ENCODE measurements at regions not wholly inside any gene's neighbourhood (a gene's known extent, or its start where the extent isn't known, plus 50 kb on each side); places are given as distances from the start of the nearest gene placed in this dataset.

DNA sequence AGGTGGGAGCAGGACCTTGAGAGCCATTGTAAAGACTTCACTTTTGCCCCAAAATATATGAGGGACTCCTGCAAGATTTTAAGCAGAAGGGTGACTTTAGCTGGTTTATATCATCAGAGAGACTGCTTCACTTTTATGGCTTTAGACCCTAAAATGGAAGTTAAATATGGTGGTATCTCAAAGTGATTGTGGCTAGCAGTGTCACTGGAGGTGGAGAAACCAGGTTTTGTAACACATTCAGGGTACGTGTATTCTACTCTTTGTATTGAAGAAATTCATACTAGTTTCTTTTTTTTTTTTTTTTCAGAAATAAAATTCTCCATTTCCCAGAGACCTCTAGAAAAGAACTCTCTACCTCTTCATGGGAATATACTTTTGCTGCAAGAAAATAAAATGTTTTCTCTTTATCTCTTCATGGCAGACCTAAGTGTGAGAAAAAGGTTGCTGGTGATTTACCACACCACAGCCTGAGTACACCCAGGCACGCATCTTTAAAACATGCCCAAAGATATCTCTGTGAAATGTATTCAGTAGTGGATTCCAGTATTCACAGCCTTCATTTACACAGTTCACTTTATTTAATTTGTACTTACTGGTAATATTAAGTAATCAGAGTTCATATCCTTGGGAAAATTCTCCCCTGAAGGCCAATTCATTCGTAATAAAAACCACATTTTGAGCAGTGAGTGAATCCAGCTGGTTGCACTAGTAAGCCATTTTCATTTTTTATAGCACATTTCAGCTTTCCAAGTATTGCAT, 74.3 kb upstream of the GUCY1A1 start:
- TF ChIP-seq, protein P1, sequence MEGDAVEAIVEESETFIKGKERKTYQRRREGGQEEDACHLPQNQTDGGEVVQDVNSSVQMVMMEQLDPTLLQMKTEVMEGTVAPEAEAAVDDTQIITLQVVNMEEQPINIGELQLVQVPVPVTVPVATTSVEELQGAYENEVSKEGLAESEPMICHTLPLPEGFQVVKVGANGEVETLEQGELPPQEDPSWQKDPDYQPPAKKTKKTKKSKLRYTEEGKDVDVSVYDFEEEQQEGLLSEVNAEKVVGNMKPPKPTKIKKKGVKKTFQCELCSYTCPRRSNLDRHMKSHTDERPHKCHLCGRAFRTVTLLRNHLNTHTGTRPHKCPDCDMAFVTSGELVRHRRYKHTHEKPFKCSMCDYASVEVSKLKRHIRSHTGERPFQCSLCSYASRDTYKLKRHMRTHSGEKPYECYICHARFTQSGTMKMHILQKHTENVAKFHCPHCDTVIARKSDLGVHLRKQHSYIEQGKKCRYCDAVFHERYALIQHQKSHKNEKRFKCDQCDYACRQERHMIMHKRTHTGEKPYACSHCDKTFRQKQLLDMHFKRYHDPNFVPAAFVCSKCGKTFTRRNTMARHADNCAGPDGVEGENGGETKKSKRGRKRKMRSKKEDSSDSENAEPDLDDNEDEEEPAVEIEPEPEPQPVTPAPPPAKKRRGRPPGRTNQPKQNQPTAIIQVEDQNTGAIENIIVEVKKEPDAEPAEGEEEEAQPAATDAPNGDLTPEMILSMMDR (conservative IDR thresholded peaks at IDR 0.05; ENCODE audit: low read depth, low read length), result no peak
- no peak overlapping the region for H3K4me3 ChIP-seq (ENCODE audit: low read length)
- DNase-seq (ENCODE audit: low read depth), result no peak

DNA sequence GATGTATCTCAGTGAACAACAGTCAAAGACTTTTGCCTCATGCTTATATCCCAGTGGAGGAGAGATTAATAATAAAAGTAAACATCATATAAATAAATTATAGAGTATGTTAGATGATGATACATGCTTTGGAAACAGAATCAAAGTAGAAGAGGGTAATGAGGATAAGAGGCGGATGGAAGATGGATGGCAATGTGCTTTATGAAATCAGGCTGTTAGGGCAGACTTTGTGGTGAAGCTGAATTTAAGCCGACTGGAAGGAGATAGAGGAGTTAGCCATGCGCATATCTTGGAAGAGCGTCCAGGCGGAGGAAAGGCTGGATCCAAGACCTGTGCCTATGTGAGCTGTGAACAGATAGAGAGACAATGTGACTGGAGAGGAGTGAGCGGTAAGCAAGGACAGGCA, 74.9 kb upstream of the GUCY1A1 start:
- no peak for DNase-seq (ENCODE audit: low read depth)
- TF ChIP-seq, protein P1 (conservative IDR thresholded peaks at IDR 0.05; ENCODE audit: low read depth, low read length), result no peak
- H3K4me3 ChIP-seq (ENCODE audit: low read length), result no peak overlapping the region

DNA sequence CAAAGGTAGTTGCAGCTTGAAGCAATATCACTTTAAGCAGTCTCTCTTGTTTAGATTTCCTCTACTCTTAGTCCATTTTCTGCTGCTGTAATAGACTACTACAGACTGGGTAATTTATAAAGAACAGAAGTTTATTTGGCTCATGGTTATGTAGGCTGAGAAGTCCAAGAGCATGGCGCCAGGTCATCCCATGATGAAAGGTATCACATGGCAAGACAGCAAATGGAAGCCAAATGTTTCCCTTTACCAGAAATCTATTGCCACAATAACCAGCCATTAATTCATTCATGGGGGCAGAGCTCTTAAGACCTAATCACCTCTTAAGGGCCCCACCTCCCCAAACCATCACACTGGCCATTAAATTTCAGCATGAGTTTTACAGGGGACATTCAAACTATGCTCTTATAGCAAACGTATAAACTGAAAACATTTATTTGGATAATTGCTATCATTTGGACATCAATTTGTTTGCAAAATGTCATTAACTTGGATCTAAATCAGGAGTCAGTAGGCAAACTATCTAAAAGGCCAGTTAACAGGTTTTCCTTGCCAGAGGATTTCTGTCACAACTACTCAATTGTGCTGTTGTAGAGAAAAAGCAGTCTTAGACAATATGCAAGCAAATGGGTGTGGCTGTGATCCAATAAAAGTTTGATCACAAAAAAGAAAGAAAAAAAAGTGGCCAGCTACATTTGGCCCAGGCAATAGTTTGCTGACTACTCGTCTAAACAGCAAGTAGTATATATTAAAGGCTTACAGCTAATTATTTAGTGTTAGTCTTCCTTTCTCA, 75.7 kb upstream of the GUCY1A1 start:
- TF ChIP-seq, protein P1 (conservative IDR thresholded peaks at IDR 0.05; ENCODE audit: low read depth, low read length), result no peak
- DNase-seq (ENCODE audit: low read depth), result no peak
- H3K4me3 ChIP-seq (ENCODE audit: low read length), result no peak overlapping the region

DNA sequence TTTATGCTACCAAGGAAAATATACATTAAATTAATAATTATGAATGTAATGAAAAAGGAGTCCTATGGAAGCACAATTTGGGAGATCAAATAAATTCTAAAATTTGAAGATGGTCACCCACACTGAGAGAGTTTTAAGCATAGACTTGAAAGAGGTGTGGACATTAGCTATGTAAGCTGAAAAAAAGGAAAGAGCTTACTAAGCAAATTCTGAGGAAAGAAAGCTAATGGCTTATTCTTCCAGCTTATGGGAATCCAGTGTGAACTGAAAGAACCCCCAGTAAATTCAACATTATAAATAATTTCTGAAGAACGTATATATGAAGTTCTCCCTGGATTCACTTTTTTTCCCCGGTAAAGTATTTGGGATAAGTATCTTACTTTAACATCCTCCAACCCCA, 78.2 kb upstream of the GUCY1A1 start:
- DNase-seq (ENCODE audit: low read depth), result no peak
- no peak overlapping the region for H3K4me3 ChIP-seq (ENCODE audit: low read length)
- TF ChIP-seq, protein P1 (conservative IDR thresholded peaks at IDR 0.05; ENCODE audit: low read depth, low read length), result no peak

DNA sequence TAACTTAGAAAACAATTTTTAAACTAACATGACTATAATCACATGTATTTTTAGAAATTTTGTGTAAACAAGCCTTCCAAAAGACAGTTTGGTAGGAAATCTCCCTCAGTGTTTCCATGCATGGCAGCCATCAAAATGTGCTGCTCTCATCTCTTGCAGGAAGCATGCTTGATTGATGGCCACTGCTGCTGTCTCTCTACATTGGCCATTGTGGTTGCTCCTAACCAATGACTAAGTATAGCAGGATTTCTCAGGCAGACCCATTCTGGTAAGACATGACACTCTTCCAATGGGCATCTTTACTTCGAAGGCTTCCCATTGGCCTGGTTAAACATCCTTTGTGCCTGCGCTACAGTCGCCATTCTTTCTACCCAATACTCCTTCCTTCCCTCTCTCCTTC, 78.9 kb upstream of the GUCY1A1 start:
- no peak for DNase-seq (ENCODE audit: low read depth)
- TF ChIP-seq, protein P1 (conservative IDR thresholded peaks at IDR 0.05; ENCODE audit: low read depth, low read length), result no peak
- H3K4me3 ChIP-seq (ENCODE audit: low read length), result no peak overlapping the region

DNA sequence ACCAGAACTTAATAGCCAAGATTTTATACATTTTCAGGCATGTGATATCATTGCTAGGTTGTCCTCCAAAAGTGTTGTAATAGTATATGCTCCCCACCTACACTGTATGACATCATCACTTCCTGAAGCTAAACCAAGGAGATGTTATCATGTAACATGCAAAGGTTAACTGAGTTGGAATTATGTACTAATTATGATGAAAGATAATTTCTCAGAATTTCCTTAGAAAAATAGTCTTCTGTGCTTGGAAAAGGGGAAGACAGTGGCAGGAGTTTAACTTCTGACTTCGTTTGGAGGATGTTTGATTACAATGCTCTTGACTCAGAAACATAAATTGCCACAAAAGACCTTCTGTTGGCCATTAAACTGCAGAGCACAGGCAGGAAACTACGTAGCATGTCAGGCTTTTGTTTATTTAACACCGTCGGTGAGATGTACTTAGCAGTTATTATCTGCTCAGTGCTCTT, 83.6 kb upstream of the GUCY1A1 start:
- TF ChIP-seq, protein P1 (conservative IDR thresholded peaks at IDR 0.05; ENCODE audit: low read depth, low read length), result no peak
- no peak overlapping the region for H3K4me3 ChIP-seq (ENCODE audit: low read length)
- DNase-seq (ENCODE audit: low read depth), result peak; percentile 70

Measured in retinal pigment epithelial cell (primary cell).